ENCODE measurements at regions not wholly inside any gene's neighbourhood (a gene's known extent, or its start where the extent isn't known, plus 50 kb on each side); places are given as distances from the start of the nearest gene placed in this dataset.
"Not testable (repeated sequence)": the region's sequence is repeated elsewhere in the genome, so short reads cannot be mapped to it uniquely, and the experiment has no call there.

DNA sequence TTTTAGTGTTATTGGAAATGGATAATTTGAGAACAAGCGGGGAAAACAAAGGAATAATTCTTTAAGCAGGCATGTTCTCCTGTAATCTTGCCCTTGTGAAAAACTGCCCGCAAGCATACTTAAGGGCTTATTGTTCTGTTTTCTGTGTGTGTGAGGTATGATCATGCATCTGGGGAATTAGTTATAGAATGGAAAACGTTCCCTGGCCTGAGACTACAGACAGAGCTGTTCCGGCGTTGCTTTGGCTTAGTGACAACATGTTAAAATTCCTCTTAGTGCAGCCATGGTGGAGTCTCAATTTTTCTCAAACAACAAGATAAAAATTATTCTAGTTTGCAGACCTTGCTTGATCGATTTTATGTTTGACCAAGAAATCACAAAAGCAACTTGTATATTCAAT is 560.2 kb upstream of the SPRY2 start:
- H3K9me3 ChIP-seq: no peaks in the 10 kb centered on the region
- 36% methylated on average over 6 of the region's 6 CpGs for WGBS
- no peaks in the 10 kb centered on the region for H3K27me3 ChIP-seq (replicated peaks; ENCODE audit: insufficient read depth)
- no peaks in the 10 kb centered on the region for H3K4me1 ChIP-seq (replicated peaks)
- DNase-seq (ENCODE audit: low spot score): no peak
- H3K36me3 ChIP-seq: no peaks in the 10 kb centered on the region
- H3K4me3 ChIP-seq: no peak overlapping the region
- no peak overlapping the region for H3K27ac ChIP-seq
- TF ChIP-seq, protein P1, sequence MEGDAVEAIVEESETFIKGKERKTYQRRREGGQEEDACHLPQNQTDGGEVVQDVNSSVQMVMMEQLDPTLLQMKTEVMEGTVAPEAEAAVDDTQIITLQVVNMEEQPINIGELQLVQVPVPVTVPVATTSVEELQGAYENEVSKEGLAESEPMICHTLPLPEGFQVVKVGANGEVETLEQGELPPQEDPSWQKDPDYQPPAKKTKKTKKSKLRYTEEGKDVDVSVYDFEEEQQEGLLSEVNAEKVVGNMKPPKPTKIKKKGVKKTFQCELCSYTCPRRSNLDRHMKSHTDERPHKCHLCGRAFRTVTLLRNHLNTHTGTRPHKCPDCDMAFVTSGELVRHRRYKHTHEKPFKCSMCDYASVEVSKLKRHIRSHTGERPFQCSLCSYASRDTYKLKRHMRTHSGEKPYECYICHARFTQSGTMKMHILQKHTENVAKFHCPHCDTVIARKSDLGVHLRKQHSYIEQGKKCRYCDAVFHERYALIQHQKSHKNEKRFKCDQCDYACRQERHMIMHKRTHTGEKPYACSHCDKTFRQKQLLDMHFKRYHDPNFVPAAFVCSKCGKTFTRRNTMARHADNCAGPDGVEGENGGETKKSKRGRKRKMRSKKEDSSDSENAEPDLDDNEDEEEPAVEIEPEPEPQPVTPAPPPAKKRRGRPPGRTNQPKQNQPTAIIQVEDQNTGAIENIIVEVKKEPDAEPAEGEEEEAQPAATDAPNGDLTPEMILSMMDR (IDR thresholded peaks at IDR 0.05): no peak
- no peak for TF ChIP-seq POLR2A (IDR thresholded peaks at IDR 0.05)
- no peak for TF ChIP-seq POLR2AphosphoS5 (IDR thresholded peaks at IDR 0.05)
- intact Hi-C loops (cut with DNase I): no loop called here

DNA sequence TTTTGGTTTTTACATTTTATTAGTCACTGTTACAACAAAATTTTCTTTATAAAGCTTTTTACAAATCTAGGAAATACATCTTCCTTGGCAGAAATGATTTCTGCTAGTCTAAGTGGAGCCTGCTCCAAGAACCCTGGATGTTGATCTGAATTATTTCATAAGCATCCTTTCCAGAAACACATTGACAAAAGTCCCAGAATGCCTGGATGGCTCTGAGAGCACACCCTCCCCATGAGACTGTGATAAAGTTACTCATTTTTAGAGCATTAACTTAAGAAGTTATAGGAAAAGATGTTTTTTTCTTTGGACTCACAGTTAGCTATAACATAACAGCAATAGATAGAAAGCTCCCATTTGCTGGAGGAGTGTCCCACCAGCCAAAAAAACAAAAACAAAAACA is 559.6 kb upstream of the SPRY2 start:
- Histone ChIP-seq H3K9me3 (no peaks in the 10 kb centered on the region), H3K36me3 (no peaks in the 10 kb centered on the region), H3K27ac (no peak overlapping the region), H3K4me1 (replicated peaks) (no peaks in the 10 kb centered on the region), H3K4me3 (no peak overlapping the region), H3K27me3 (replicated peaks; ENCODE audit: insufficient read depth) (no peaks in the 10 kb centered on the region)
- TF ChIP-seq POLR2A (IDR thresholded peaks at IDR 0.05) (no peak), POLR2AphosphoS5 (IDR thresholded peaks at IDR 0.05) (no peak)
- TF ChIP-seq, protein P1 (IDR thresholded peaks at IDR 0.05): no peak
- intact Hi-C loops (cut with DNase I): no loop called here
- no peak for DNase-seq (ENCODE audit: low spot score)

DNA sequence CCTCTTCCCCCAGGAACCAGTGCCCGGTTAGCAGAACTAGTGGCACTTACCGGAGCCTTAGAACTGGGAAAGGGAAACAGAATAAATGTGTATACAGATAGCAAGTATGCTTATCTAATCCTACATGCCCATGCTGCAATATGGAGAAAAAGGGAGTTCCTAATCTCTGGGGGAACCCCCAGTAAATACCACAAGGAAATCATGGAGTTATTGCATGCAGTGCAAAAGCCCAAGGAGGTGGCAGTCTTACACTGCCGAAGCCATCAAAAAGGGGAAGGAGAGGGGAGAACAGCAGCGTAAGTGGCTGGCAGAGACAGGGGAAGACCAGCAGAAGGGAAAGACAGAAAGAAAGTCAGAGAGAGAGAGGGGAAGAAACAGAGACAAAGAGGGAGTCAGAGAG is 556.7 kb upstream of the SPRY2 start:
- H3K4me1 ChIP-seq (replicated peaks); H3K27me3 ChIP-seq (replicated peaks; ENCODE audit: insufficient read depth); H3K4me3 ChIP-seq; H3K36me3 ChIP-seq; intact Hi-C loops (cut with DNase I); DNase-seq (ENCODE audit: low spot score); H3K27ac ChIP-seq; H3K9me3 ChIP-seq: not testable (repeated sequence)
- 77% methylated on average over 4 of the region's 4 CpGs for WGBS

DNA sequence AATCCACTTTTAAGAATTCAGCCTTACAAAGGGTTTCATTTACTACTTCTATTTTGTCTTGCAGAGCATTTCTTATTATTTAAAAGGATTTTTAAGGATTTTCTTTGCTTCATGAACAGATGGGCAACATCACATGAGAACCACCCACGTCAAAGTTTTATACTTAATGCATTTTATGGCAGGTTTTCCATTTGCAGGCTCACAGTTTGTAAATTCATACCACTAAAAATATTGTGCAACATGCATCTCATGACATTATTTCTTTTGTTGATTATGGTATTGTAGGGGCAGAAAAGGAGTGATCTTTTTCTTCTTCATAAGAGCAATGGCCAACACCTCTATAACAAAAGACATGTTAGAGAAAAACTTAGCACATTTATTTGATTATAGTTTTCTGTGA is 554.0 kb upstream of the SPRY2 start:
- DNase-seq (ENCODE audit: low spot score): no peak
- H3K27me3 ChIP-seq (replicated peaks; ENCODE audit: insufficient read depth): no peaks in the 10 kb centered on the region
- no peaks in the 10 kb centered on the region for H3K4me1 ChIP-seq (replicated peaks)
- H3K27ac ChIP-seq: no peak overlapping the region
- no peaks in the 10 kb centered on the region for H3K9me3 ChIP-seq
- intact Hi-C loops (cut with DNase I): no loop called here
- no peaks in the 10 kb centered on the region for H3K36me3 ChIP-seq
- H3K4me3 ChIP-seq: no peak overlapping the region
- 63% methylated on average over 1 of the region's 1 CpG for WGBS
- TF ChIP-seq POLR2A (IDR thresholded peaks at IDR 0.05) (no peak), POLR2AphosphoS5 (IDR thresholded peaks at IDR 0.05) (no peak)
- TF ChIP-seq, protein P1 (IDR thresholded peaks at IDR 0.05): no peak

DNA sequence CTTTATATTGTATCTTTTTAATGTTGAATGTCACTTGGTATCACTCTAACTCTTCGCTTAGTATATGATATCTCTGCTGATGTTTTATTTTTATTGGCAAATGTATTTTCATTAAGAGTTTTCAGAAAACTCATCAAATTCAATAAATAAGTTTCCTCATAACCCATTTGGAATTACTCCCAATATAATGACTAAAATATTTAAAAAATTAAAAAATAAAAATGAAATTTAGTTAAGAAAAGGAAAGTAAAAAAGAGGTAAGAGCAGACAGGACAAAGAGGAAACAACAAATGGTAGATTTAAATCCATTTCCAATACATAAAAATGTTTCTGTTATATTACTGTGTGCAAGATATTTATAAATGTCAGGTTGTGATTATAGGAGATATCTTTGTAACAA is 548.9 kb upstream of the SPRY2 start:
- DNase-seq (ENCODE audit: low spot score): no peak
- intact Hi-C loops (cut with DNase I): no loop called here
- no peaks in the 10 kb centered on the region for H3K9me3 ChIP-seq

DNA sequence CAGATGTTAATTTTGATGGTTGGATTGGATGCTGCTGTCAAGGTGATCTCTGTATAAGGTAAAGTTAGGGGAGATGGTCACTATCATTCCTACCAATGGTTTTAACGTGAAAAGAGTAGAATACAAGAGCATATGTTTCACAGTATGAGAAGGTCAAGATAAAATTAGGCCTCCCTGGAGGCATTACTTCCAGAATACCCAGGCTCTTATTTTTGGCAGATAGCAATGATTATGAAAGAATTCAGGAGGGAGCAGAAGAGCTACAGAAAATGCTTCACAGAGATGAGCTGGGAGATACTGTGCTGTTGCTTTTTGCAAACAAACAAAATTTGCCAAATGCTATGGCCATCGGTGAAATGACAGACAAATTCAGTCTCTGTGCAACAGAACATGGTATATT is 547.5 kb upstream of the SPRY2 start:
- no peaks in the 10 kb centered on the region for H3K27me3 ChIP-seq (replicated peaks; ENCODE audit: insufficient read depth)
- H3K4me1 ChIP-seq (replicated peaks): no peaks in the 10 kb centered on the region
- 77% methylated on average over 2 of the region's 2 CpGs for WGBS
- H3K9me3 ChIP-seq: no peaks in the 10 kb centered on the region
- no peak overlapping the region for H3K27ac ChIP-seq
- no peaks in the 10 kb centered on the region for H3K36me3 ChIP-seq
- TF ChIP-seq POLR2AphosphoS5 (IDR thresholded peaks at IDR 0.05) (no peak), POLR2A (IDR thresholded peaks at IDR 0.05) (no peak)
- TF ChIP-seq, protein P1 (IDR thresholded peaks at IDR 0.05): no peak
- DNase-seq (ENCODE audit: low spot score): no peak
- no peak overlapping the region for H3K4me3 ChIP-seq
- intact Hi-C loops (cut with DNase I): no loop called here

More for the DNA sequence above, 548.9 kb upstream of the SPRY2 start:
- Histone ChIP-seq H3K27ac (no peak overlapping the region), H3K4me3 (no peak overlapping the region), H3K27me3 (replicated peaks; ENCODE audit: insufficient read depth) (no peaks in the 10 kb centered on the region), H3K4me1 (replicated peaks) (no peaks in the 10 kb centered on the region), H3K36me3 (no peaks in the 10 kb centered on the region)
- TF ChIP-seq POLR2A (IDR thresholded peaks at IDR 0.05) (no peak), POLR2AphosphoS5 (IDR thresholded peaks at IDR 0.05) (no peak)
- 89% methylated on average over 1 of the region's 1 CpG for WGBS
